ENCODE measurements at regions not wholly inside any gene's neighbourhood (a gene's known extent, or its start where the extent isn't known, plus 50 kb on each side); places are given as distances from the start of the nearest gene placed in this dataset.

DNA sequence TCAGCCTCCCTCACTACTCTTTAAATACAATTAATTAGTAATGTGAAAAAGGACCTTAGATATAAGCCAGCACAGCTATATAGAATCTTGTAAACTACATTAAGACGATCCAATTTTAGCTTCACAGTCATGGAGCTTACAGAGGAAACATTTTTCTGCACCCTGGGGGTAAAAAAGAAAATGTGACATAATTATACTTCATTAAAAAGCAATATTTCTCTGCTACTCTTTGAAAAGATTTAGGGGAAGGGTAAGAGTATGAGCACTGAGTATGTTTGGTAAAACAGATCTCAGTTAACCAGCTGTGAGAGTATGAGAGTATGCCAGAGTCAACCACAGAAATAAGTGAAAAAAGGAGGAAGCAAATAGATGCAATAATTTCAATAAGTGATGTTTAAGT, 1415.9 kb downstream of the PLA2G4A start:
- Histone ChIP-seq H3F3A (ENCODE audit: insufficient read depth, low read depth) (no peaks in the 10 kb centered on the region), H3K9me2 (ENCODE audit: insufficient read depth) (no peaks in the 10 kb centered on the region), H4K20me1 (ENCODE audit: insufficient read depth) (no peaks in the 10 kb centered on the region), H3K4me1 (replicated peaks; ENCODE audit: insufficient read depth) (no peaks in the 10 kb centered on the region), H2AFZ (no peak overlapping the region), H3K36me3 (ENCODE audit: low read depth) (no peaks in the 10 kb centered on the region), H3K4me2 (no peak overlapping the region), H3K27ac (no peak overlapping the region), H3K4me3 (no peak overlapping the region), H3K79me2 (ENCODE audit: low read depth) (no peaks in the 10 kb centered on the region), H3K9me3 (ENCODE audit: insufficient read depth, low read depth) (no peaks in the 10 kb centered on the region), H3K27me3 (ENCODE audit: insufficient read depth, low read depth) (no peaks in the 10 kb centered on the region)
- intact Hi-C loops (cut with micrococcal nuclease; ENCODE audit: unreplicated experiment): no loop called here
- no TSS peak for BruUV-seq (replicated peaks)
- TF ChIP-seq EZH2 (IDR thresholded peaks at IDR 0.05; ENCODE audit: low read depth): no peak
- TF ChIP-seq, protein P1, sequence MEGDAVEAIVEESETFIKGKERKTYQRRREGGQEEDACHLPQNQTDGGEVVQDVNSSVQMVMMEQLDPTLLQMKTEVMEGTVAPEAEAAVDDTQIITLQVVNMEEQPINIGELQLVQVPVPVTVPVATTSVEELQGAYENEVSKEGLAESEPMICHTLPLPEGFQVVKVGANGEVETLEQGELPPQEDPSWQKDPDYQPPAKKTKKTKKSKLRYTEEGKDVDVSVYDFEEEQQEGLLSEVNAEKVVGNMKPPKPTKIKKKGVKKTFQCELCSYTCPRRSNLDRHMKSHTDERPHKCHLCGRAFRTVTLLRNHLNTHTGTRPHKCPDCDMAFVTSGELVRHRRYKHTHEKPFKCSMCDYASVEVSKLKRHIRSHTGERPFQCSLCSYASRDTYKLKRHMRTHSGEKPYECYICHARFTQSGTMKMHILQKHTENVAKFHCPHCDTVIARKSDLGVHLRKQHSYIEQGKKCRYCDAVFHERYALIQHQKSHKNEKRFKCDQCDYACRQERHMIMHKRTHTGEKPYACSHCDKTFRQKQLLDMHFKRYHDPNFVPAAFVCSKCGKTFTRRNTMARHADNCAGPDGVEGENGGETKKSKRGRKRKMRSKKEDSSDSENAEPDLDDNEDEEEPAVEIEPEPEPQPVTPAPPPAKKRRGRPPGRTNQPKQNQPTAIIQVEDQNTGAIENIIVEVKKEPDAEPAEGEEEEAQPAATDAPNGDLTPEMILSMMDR (conservative IDR thresholded peaks at IDR 0.05): no peak
- POLR2A ChIA-PET (ENCODE audit: unreplicated experiment): no interaction called here
- no peak for DNase-seq
- CTCF ChIA-PET: no interaction called here

DNA sequence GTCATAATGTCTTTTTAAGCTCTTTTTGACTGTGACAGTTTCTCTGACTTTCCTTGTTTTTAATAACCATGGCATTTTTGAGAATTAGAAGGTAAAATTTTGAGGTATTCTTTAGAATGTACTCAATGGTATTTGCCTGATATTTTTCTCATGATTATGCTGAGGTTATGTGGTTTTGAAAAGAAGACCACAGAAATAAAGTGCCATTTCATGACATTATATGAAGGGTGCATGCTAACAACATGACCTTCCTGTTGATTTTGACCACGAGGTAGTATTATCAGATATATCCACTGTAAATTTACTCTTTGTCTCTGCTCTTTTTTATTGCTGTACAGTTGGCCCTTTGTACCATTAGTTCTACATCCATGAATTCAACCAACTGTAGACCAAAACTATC, 1418.5 kb downstream of the PLA2G4A start:
- H4K20me1 ChIP-seq (ENCODE audit: insufficient read depth): no peaks in the 10 kb centered on the region
- H3K79me2 ChIP-seq (ENCODE audit: low read depth): no peaks in the 10 kb centered on the region
- POLR2A ChIA-PET (ENCODE audit: unreplicated experiment): no interaction called here
- no peaks in the 10 kb centered on the region for H3K9me2 ChIP-seq (ENCODE audit: insufficient read depth)
- no TSS peak for BruUV-seq (replicated peaks)
- H3K36me3 ChIP-seq (ENCODE audit: low read depth): no peaks in the 10 kb centered on the region
- no peaks in the 10 kb centered on the region for H3K4me1 ChIP-seq (replicated peaks; ENCODE audit: insufficient read depth)
- DNase-seq: no peak
- H3K27me3 ChIP-seq (ENCODE audit: insufficient read depth, low read depth): no peaks in the 10 kb centered on the region
- no peak overlapping the region for H3K4me3 ChIP-seq
- intact Hi-C loops (cut with micrococcal nuclease; ENCODE audit: unreplicated experiment): no loop called here
- H2AFZ ChIP-seq: no peak overlapping the region
- no peaks in the 10 kb centered on the region for H3F3A ChIP-seq (ENCODE audit: insufficient read depth, low read depth)
- no peaks in the 10 kb centered on the region for H3K9me3 ChIP-seq (ENCODE audit: insufficient read depth, low read depth)
- TF ChIP-seq EZH2 (IDR thresholded peaks at IDR 0.05; ENCODE audit: low read depth): no peak
- TF ChIP-seq, protein P1 (conservative IDR thresholded peaks at IDR 0.05): no peak
- CTCF ChIA-PET: no interaction called here
- no peak overlapping the region for H3K4me2 ChIP-seq
- no peak overlapping the region for H3K27ac ChIP-seq

DNA sequence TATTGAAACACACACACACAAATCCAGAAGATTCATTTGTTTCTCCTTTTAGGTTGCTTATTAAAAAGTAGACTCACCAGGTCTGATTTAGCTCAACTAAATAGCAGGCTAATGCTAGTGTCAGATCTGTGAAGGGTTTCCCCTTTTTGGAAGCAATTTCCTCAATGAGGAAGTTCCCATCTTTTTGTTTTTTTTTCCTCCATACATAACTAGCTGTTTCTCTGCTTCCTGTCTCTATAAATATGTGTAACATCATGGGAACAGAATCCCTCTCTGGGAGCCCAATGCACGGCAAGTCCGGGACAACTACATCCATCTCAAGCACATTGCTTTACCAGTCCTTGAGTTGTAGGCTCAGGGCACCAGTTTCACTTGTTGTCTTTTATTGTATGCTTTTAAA, 1421.1 kb downstream of the PLA2G4A start:
- Histone ChIP-seq H3K79me2 (ENCODE audit: low read depth) (no peaks in the 10 kb centered on the region), H3K36me3 (ENCODE audit: low read depth) (no peaks in the 10 kb centered on the region)

More for the DNA sequence above, 1421.1 kb downstream of the PLA2G4A start:
- BruUV-seq (replicated peaks): no TSS peak
- TF ChIP-seq, protein P1 (conservative IDR thresholded peaks at IDR 0.05): no peak
- no peak for TF ChIP-seq EZH2 (IDR thresholded peaks at IDR 0.05; ENCODE audit: low read depth)
- H3F3A ChIP-seq (ENCODE audit: insufficient read depth, low read depth): no peaks in the 10 kb centered on the region
- H3K4me1 ChIP-seq (replicated peaks; ENCODE audit: insufficient read depth): no peaks in the 10 kb centered on the region
- H3K27me3 ChIP-seq (ENCODE audit: insufficient read depth, low read depth): no peaks in the 10 kb centered on the region
- H3K4me2 ChIP-seq: no peak overlapping the region
- DNase-seq: no peak
- ChIA-PET POLR2A (ENCODE audit: unreplicated experiment) (no interaction called here), CTCF (no interaction called here)
- H2AFZ ChIP-seq: 0 out of 2 replicates have a peak overlapping the region, but pooled peaks have one; percentile 12
- no peaks in the 10 kb centered on the region for H4K20me1 ChIP-seq (ENCODE audit: insufficient read depth)
- H3K4me3 ChIP-seq: no peak overlapping the region
- no peaks in the 10 kb centered on the region for H3K9me2 ChIP-seq (ENCODE audit: insufficient read depth)
- intact Hi-C loops (cut with micrococcal nuclease; ENCODE audit: unreplicated experiment): no loop called here
- no peak overlapping the region for H3K27ac ChIP-seq
- H3K9me3 ChIP-seq (ENCODE audit: insufficient read depth, low read depth): no peaks in the 10 kb centered on the region

Data from PC-9 (cell line).